GM12873 (cell line): ENCODE measurements at regions not wholly inside any gene's neighbourhood (a gene's known extent, or its start where the extent isn't known, plus 50 kb on each side); places are given as distances from the start of the nearest gene placed in this dataset.

Experiments used
- CTCF ChIP-seq: IDR thresholded peaks from 2 replicates; pipeline ENCODE4 v1.5.1; 2012; ENCODE audit warnings: low read depth, mild to moderate bottlenecking, moderate library complexity, low read length, control low read depth; ENCODE audit not compliant: insufficient read depth; ENCODE audit errors: missing control alignments

GRCh38 chr7:116322541-116322940 is 112.2 kb downstream of the TES start:
- no peak for TF ChIP-seq CTCF

DNA sequence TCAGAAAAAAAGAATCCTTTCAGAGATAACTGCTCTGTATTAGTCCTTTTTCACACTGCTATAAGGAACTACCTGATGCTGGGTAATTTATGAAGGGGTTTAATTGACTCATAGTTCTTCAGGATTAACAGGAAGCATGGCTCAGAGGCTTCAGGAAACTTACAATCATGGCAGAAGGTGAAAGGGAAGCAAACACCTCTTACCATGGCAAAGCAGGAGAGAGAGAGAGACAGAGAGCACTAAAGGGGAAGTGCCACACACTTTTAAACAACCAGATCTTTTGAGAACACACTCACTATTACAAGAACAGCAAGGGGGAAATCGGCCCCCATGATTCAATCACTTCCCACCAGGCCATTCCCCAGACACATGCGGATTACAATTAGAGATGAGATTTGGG is 114.2 kb downstream of the TES start:
- TF ChIP-seq CTCF, result no peak

- no peak for TF ChIP-seq CTCF
These were observed 115.2 kb downstream of the TES start for GRCh38 chr7:116325517-116325916.

GRCh38 chr7:116327135-116327534 is 116.8 kb downstream of the TES start:
- no peak for TF ChIP-seq CTCF

- no peak for TF ChIP-seq CTCF
These were observed 117.4 kb downstream of the TES start for GRCh38 chr7:116327752-116328151.

DNA sequence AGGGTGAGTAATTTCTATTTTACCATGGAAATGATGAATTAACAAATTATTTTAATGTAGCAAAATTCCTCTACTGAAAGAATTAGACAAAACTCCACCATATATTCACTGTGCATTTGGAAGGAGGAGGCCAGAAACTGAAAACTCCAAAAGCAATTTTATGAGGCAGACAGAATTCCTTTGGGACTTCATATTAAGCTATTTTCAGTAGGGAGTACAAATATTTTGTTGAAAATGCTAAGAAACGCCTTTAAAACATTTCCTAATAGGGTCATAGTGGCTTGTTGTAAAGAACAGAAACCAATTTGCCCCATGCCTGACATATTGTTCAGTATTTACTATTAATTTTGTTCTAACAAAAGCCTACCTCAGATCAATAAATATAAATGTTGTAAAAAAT is 117.8 kb downstream of the TES start:
- no peak for TF ChIP-seq CTCF

GRCh38 chr7:116329686-116330503 is 119.6 kb downstream of the TES start:
- no peak for TF ChIP-seq CTCF
